Dendritic cell treated with granulocyte-macrophage colony-stimulating factor and Interleukin-4, amounts not matched to agents 40 ng/mL and 50 ng/mL, for 4 days (primary cell): ENCODE measurements at regions not wholly inside any gene's neighbourhood (a gene's known extent, or its start where the extent isn't known, plus 50 kb on each side); places are given as distances from the start of the nearest gene placed in this dataset.
A peak's percentile ranks its signal among the peaks of the same experiment; 100 is the strongest.
"Not testable (repeated sequence)": the region's sequence is repeated elsewhere in the genome, so short reads cannot be mapped to it uniquely, and the experiment has no call there.

Experiments
- H3K27ac Mint-ChIP-seq: one replicate; pipeline ENCODE4 v1.8.0; 2022; ENCODE audit warnings: mild to moderate bottlenecking, mixed read lengths
- H3K27me3 Mint-ChIP-seq: one replicate; pipeline ENCODE4 v1.8.0; 2022; ENCODE audit warnings: mild to moderate bottlenecking, mixed read lengths
- H3K36me3 Mint-ChIP-seq: one replicate; pipeline ENCODE4 v1.8.0; 2022; ENCODE audit warnings: low read depth, mixed read lengths
- H3K4me1 Mint-ChIP-seq: one replicate; pipeline ENCODE4 v1.8.0; 2022; ENCODE audit warnings: low read depth, mixed read lengths
- H3K4me3 Mint-ChIP-seq: one replicate; pipeline ENCODE4 v1.8.0; 2022; ENCODE audit warnings: mild to moderate bottlenecking, moderate library complexity, mixed read lengths
- H3K9me3 Mint-ChIP-seq: one replicate; pipeline ENCODE4 v1.8.0; 2022; ENCODE audit warnings: mixed read lengths
- intact Hi-C: fragments of 100-400 bp; cut with micrococcal nuclease; formaldehyde crosslinking; loops from one replicate; pipeline ENCODE4 v1.15.0; 2022

DNA sequence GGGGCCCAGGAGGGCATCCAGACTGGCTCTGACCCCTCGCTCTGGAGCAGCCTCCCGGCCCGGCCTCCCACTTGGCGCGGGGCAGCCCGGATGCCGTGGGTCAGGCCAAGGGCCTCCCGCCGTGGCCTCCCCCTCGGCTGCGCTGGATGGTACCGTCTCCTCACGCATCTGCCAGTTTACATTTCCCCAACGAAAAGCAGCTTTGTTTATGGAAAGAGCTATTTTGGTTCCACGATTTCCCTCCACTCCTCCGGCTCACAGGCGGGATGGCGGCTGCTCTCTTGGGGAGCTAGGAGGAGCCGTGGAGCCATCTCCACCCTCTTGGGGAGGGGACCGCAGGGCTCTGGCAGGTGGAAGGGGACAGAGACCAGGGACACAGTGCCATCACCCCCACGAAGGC, 93.2 kb upstream of the MYL10 start:
- H3K27ac Mint-ChIP-seq: no peak overlapping the region
- peaks cover 1% of the 10 kb centered on the region for H3K27me3 Mint-ChIP-seq
- no peaks in the 10 kb centered on the region for H3K36me3 Mint-ChIP-seq
- peaks cover 10% of the 10 kb centered on the region for H3K9me3 Mint-ChIP-seq
- intact Hi-C loops: no loop called here
- peaks cover 30% of the 10 kb centered on the region for H3K4me1 Mint-ChIP-seq
- no peak overlapping the region for H3K4me3 Mint-ChIP-seq

DNA sequence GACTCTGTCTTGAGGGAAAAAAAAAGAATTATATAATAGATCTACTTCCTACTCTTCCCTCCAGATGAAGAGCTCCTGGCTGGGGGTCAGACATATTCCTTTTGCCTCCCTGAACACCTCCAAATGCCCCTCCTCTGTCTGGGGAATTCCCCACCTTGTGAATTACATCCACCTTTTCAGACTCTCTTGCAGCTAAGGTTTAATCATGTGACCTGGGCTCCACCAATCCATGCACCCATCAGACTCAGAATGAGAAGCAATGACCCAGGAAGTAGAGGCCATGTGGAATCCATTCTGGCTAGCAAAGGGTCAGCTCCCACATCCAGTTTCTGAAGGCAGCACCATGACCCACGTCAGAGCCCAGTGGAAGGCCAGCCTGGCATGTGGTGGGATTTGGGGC, 93.6 kb upstream of the CUX1 start:
- Mint-ChIP-seq H3K27me3 (peaks cover 1% of the 10 kb centered on the region), H3K27ac (no peak overlapping the region), H3K9me3 (peaks cover 10% of the 10 kb centered on the region), H3K4me1 (peaks cover 29% of the 10 kb centered on the region), H3K36me3 (no peaks in the 10 kb centered on the region), H3K4me3 (no peak overlapping the region)
- intact Hi-C loops: no loop called here

DNA sequence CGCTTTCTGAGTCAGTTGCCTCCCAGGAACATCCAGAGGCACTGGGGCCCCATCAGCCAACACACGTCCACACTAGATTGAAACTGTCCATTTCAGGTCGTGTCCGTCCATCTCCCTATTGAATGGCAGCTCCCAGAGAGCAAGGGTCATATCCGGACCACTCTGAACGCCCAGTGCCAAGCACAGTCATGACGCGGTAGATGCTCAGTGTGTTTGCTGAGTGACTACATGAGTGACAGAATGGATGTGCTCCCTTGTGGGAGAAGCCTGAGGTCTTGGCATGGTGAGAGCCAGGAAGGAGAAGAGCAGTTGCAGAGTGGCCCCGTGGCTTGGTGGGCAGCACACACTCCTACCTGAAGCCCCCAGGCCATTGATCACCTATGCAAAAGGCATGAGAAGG, 92.5 kb upstream of the CUX1 start:
- intact Hi-C loops: no loop called here
- Mint-ChIP-seq H3K27me3 (peaks cover 1% of the 10 kb centered on the region), H3K27ac (no peak overlapping the region), H3K36me3 (no peaks in the 10 kb centered on the region), H3K4me1 (peaks cover 40% of the 10 kb centered on the region), H3K9me3 (peaks cover 10% of the 10 kb centered on the region), H3K4me3 (no peak overlapping the region)

DNA sequence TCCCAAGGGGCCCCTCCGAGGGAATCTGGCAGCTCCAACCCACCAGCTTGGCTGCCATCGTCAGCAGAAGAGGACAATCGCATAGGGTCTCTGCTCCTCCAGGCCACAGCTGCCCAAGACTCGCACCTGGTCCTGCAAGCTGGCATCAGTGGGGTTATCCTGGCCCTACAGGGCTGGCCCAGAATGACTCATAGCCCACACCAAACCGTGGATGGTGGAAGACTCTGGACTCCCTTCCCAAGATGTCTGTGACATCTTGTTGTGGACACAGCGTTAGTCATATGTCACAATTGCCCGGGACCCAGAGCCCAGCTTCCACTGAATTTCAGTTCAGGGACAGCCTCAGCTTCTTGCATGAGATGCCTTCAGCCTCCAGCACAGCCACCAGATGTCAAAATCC, 91.5 kb upstream of the CUX1 start:
- H3K36me3 Mint-ChIP-seq: no peaks in the 10 kb centered on the region
- no peak overlapping the region for H3K4me3 Mint-ChIP-seq
- H3K4me1 Mint-ChIP-seq: peaks cover 40% of the 10 kb centered on the region
- intact Hi-C loops: no loop called here
- H3K27ac Mint-ChIP-seq: no peak overlapping the region
- peaks cover 10% of the 10 kb centered on the region for H3K9me3 Mint-ChIP-seq
- peaks cover 1% of the 10 kb centered on the region for H3K27me3 Mint-ChIP-seq

DNA sequence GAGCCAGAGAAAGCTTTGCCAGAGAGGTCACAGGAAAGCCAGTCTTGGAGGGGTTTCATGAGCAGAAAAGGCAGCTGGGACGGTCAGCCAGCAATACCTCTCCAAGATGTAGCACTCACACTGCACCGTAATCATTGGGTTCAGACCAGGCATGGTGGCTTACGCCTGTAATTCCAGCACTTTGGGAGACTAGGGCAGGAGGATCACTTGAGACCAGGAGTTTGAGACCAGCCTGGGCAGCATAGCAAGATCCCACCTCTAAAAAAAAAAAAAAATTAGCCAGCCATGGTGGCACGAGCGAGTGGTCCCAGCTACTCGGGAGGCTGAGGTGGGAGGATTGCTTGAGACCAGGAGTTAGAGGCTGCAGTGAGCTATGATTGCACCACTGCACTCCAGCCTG, 90.2 kb upstream of the CUX1 start:
- Mint-ChIP-seq H3K36me3 (no peaks in the 10 kb centered on the region), H3K9me3 (peaks cover 10% of the 10 kb centered on the region), H3K4me3 (no peak overlapping the region), H3K27me3 (peaks cover 1% of the 10 kb centered on the region), H3K27ac (peak overlapping the region; percentile 48), H3K4me1 (peaks cover 40% of the 10 kb centered on the region)
- intact Hi-C loops: no loop called here

DNA sequence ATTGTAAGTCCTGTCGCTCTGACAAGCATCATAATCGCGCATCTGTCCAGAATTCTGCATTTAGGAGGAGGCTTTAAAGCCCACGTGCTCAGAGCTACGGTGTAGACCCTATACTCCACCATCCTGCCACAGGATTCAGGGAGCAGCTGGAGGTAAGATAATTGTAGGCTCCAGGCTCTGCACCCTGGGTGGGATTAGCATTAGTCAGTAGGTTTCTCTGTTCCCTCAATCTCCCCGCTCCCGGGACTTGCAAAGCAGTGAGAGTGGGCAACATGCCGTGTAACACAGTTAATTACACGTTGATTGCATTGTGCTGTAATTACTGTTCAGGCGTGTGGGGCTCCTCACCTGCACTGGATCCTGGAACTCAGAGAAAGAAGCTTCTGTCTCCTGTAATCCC, 89.3 kb upstream of the CUX1 start:
- peaks cover 40% of the 10 kb centered on the region for H3K4me1 Mint-ChIP-seq
- intact Hi-C loops: no loop called here
- no peaks in the 10 kb centered on the region for H3K36me3 Mint-ChIP-seq

DNA sequence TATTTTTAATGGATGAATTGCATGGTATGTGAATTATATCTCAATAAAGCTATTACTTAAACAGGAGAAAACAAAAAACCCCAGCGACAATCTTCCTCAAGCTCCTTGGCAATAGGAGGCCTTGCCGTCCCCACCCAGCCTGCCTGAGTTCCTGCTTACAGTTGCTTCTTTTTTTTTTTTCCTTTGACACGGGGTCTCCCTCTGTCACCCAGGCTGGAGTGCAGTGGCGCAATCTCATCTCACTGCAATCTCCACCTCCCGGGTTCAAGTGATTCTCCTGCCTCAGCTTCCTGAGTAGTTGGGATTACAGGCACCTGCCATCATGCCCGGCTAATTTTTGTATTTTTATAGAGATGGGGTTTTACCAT, 88.6 kb upstream of the CUX1 start:
- peaks cover 48% of the 10 kb centered on the region for H3K4me1 Mint-ChIP-seq

More for the DNA sequence above, 89.3 kb upstream of the CUX1 start:
- H3K4me3 Mint-ChIP-seq: no peak overlapping the region
- H3K27me3 Mint-ChIP-seq: peaks cover 1% of the 10 kb centered on the region
- H3K9me3 Mint-ChIP-seq: peaks cover 10% of the 10 kb centered on the region
- peak overlapping the region; percentile 18 for H3K27ac Mint-ChIP-seq

DNA sequence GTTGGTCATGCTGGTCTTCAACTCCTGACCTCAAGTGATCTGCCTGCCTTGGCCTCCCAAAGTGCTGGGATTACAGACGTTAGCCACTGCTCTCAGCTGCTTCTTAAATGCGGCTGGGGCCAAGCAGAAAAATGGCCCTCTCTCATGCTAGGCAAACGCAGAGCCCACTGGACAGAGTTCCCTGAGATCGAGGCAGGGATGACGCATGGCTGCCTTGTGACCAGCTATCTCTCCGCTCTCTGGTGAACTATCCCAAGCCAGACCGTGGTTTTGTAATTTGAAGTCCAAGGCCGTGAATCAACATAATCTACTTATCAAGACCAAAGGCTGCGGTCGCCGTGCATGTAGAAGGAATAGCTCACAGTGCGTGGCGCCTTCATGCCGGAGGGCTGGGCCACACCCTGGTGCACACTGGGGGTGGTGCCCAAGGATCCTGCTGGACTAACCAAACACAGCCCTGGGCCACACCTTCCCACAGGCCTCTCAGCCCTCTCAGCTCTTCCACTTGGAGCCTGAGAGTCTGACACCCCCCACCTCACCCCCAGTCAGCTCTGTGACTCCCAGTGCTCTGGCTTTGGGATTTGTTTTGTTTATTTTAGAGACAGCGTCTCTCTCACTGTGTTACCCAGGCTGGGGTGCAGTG, 88.1 kb upstream of the CUX1 start:
- Mint-ChIP-seq H3K4me3 (no peak overlapping the region), H3K27ac (peak overlapping the region; percentile 69), H3K4me1 (peaks cover 53% of the 10 kb centered on the region), H3K9me3 (no peaks in the 10 kb centered on the region), H3K36me3 (no peaks in the 10 kb centered on the region), H3K27me3 (peaks cover 1% of the 10 kb centered on the region)
- intact Hi-C loops: no loop called here

More for the DNA sequence above, 88.6 kb upstream of the CUX1 start:
- H3K9me3 Mint-ChIP-seq, intact Hi-C loops, H3K27me3 Mint-ChIP-seq, H3K4me3 Mint-ChIP-seq, H3K36me3 Mint-ChIP-seq: not testable (repeated sequence)
- peak overlapping the region; percentile 69 for H3K27ac Mint-ChIP-seq

DNA sequence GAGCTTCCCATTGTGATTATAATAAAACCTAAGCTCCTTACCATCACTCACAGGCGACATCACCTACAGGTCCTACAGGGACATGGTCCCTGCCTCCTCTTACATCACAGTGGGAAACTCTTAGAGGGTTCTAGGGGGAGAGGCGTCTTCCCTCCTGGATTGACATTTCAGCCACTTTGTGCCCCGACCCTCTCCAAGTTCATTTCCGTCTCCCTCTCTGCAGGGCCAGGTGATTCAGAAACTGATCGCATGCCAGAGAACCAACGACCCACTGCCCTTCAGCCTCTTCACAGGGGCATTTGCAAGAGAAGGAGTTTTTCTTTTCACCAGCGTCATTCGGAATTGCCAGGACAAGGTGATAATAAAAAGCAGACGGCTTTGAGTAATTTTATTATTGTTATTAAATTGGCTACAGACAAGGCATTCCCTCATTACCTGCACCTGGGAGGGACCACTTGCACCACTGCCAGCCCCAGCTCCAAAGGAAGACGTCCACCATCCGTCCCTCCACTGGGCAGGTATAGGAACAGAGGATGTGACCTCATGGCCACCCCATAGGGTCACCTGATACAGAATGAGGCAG, 85.8 kb upstream of the CUX1 start:
- peak overlapping the region; percentile 26 for H3K27ac Mint-ChIP-seq
- H3K9me3 Mint-ChIP-seq: no peaks in the 10 kb centered on the region
- peaks cover under 1% of the 10 kb centered on the region for H3K27me3 Mint-ChIP-seq
- H3K4me3 Mint-ChIP-seq: no peak overlapping the region
- H3K36me3 Mint-ChIP-seq: no peaks in the 10 kb centered on the region
- peaks cover 42% of the 10 kb centered on the region for H3K4me1 Mint-ChIP-seq
- intact Hi-C loops: no loop called here

DNA sequence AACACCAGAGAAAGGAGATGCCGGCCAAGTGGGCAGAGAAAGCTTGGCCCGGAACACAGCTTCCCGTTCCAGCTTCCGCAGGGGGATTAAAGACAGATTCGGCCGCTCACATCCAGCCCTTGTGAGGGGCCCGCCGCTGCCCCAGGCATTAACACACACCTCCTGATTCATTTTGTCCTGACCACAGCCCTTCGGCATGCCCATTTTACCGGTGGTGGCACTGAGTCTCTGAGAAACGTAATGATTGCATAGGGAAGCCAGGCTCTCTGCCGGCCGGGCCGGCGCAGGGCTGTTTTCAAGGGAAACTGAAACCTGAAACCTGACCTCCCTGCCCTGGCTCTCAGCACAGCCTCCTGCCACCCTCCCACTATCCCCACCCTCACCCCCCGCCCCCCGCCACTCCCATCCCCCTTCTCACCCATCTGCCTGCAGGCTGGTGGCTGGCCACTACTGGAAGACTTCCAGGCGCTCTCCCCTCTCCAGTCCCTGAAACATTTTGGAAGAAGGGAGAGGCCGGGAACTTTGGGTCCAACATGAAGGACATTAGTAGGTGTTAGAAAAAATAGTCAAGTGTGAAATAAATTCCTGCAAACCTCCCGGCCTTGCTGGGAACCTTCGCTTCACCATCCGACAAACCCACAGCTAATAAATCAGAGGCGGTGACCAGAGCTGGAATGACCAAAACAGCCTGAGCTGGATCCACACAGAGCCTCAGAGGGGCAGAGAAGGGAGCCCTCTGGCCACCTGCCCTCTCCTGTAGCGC, 83.5 kb upstream of the CUX1 start:
- peaks cover 24% of the 10 kb centered on the region for H3K4me1 Mint-ChIP-seq
- no peaks in the 10 kb centered on the region for H3K27me3 Mint-ChIP-seq
- intact Hi-C loops: no loop called here
- H3K36me3 Mint-ChIP-seq: no peaks in the 10 kb centered on the region
- H3K4me3 Mint-ChIP-seq: peak overlapping the region; percentile 75
- peak overlapping the region; percentile 89 for H3K27ac Mint-ChIP-seq
- H3K9me3 Mint-ChIP-seq: no peaks in the 10 kb centered on the region

DNA sequence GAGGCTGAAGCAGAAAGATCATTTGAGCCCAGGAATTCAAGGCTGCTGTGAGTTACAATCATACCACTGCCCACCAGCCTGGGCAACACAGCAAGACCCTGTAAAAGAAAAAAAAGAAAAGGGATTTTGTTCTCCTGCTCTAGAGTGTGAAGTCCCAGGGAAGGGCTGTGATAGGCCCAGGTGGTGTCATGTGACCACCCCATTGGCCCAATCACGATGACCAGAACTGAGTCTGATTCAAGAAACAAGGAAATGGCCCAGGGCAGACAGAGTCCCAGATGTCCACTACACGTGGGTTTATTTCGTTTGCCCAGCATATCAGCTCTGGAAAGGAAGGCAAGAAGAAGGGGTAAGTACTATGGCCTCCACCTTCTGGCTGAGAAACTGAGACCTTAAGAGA, 81.3 kb upstream of the CUX1 start:
- Mint-ChIP-seq H3K9me3 (no peaks in the 10 kb centered on the region), H3K27me3 (peaks cover 4% of the 10 kb centered on the region), H3K27ac (no peak overlapping the region), H3K4me1 (peaks cover 23% of the 10 kb centered on the region), H3K36me3 (no peaks in the 10 kb centered on the region), H3K4me3 (no peak overlapping the region)
- intact Hi-C loops: no loop called here

DNA sequence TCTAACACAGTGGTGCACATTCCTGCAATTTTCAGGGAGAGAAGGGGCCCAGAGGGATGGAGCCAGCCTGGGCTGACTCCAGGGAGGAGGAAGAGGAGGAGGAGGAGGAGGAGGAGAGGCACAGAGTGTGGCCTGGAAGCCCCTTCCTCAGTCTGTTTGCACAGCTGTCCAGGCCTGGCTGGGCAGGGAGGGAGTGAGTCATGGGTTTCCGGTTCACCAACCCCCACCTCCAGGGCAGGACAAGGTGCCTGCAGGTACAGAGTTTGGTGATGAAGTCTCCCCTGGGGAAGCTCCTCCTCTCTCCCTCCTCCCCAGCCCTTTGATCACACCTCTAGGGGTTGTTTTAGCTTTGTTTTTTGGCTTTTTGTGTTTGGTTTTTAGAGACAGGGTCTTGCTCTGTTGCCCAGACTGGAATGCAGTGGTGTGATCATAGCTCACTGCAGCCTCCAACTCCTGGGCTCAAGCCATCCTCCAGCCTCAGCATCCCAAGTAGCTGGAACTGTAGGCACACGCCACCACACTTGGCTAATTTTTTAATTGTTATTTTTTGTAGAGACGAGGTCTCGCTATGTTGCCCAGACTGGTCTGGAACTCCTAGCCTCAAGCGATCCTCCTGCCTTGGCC, 77.5 kb upstream of the CUX1 start:
- peaks cover 20% of the 10 kb centered on the region for H3K27me3 Mint-ChIP-seq
- no peak overlapping the region for H3K4me3 Mint-ChIP-seq
- no peaks in the 10 kb centered on the region for H3K9me3 Mint-ChIP-seq
- H3K4me1 Mint-ChIP-seq: peaks cover 37% of the 10 kb centered on the region
- H3K36me3 Mint-ChIP-seq: no peaks in the 10 kb centered on the region
- H3K27ac Mint-ChIP-seq: no peak overlapping the region
- intact Hi-C loops: no loop called here

DNA sequence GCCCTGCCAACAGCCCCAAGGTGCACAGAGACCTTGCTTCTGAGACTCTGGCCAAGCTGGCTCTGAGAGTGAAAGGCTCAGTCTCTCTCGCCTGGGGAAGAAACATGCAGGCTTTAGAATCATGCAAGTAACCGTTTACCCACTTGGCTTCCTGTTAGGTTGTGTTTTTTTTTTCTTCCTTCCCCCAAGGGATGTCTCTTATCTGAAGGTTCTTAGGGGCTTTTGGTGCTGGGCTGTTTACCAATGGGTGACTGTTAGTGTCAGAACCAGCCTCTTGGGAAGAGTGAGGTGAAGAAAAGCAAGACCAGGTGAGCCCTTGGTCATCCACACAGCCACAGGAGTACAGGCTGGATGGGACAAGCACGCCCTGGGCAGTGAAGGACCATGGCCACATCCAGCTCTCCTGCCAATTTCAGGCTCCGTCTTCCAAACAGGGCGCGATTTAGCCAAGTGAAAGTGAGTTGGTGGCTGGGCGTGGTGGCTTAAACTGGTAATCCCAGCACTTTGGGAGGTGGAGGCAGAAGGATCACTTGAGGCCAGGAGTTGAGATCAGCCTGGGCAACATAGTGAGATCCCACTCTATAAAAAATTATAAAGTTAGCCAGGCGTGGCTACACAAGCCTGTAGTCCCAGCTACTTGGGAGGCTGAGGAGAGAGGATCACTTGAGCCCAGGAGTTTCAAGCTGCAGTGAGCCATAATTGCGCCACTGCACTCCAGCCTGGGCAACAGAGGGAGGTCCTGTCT, 76.3 kb upstream of the CUX1 start:
- peak overlapping the region; percentile 13 for H3K4me3 Mint-ChIP-seq
- H3K27ac Mint-ChIP-seq: no peak overlapping the region
- intact Hi-C loops: no loop called here
- H3K27me3 Mint-ChIP-seq: peaks cover 23% of the 10 kb centered on the region
- H3K36me3 Mint-ChIP-seq: no peaks in the 10 kb centered on the region
- peaks cover 45% of the 10 kb centered on the region for H3K4me1 Mint-ChIP-seq
- H3K9me3 Mint-ChIP-seq: no peaks in the 10 kb centered on the region
